NCI-H146 treated with DMSO at 0.1 percent for 48 hours (cell line): ENCODE measurements at regions not wholly inside any gene's neighbourhood (a gene's known extent, or its start where the extent isn't known, plus 50 kb on each side); places are given as distances from the start of the nearest gene placed in this dataset.
"Not testable (repeated sequence)": the region's sequence is repeated elsewhere in the genome, so short reads cannot be mapped to it uniquely, and the experiment has no call there.

Experiments
- DNase-seq: peaks from one replicate; lab custom pipeline; 2025; ENCODE audit not compliant: unreplicated experiment; lab: John Stamatoyannopoulos, UW

DNA sequence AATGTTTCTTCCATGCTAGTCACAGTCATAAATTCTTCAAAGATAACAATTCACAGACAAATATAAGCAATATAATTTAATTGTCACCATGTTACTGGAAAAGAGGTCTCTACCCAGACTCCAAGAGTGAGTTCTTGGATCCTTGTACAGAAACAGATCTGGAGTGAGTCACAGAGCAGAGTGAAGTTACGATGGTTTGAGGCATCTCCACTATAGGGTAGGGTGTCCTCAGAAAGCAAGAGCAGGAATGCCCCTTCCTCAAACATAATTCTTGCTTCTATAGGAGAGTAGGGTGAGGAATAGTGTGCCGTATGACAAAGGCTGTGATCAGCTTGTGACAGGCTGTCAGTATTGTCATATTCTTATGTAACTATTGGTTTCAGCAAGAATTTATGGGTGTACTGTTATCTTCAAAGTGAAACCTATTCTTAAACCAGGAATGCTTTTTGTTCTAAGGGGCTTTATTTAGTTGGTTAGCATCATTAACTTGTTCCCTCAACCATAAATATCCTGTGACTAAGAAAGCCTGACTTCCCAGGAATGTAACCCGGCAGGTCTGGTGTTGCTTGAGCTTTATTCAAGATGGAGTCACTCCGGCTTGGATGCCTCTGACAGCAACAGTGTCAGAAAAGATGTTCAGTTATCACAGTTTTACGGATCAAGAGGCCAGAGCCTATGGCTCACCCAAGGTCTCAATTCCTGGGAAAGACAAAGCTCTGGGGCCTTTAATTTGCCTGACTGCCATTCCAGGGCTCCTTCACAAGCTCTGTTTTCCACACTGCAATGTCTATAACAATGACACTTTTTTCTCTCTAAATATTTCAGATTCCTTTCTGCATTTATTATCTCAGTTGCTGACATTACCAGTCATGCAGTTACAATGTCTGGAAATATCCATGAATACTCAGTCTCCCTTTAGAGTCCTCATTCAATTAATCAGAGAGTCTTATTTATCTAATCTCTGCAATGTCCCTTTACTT, 298.6 kb downstream of the C6orf118 start:
- DNase-seq = no peak

DNA sequence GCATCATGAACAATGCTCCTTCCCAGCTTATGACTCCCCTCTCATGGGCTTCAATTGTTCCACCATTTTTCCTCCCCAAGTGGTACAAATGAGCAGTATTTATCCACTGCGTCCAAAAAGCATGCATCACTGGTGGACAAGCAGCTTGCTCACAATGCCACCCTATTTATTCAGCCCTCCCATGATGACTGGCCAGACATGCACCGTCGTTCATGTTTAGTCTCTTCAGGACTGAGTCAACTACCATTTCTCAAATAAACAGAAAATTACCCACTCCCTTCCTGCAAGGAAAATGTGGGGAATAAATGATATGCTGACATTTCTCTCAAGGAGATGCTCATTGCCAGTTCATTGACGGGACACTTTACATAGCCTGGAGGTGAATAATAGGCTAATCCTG, 300.4 kb downstream of the C6orf118 start:
- DNase-seq = no peak

DNA sequence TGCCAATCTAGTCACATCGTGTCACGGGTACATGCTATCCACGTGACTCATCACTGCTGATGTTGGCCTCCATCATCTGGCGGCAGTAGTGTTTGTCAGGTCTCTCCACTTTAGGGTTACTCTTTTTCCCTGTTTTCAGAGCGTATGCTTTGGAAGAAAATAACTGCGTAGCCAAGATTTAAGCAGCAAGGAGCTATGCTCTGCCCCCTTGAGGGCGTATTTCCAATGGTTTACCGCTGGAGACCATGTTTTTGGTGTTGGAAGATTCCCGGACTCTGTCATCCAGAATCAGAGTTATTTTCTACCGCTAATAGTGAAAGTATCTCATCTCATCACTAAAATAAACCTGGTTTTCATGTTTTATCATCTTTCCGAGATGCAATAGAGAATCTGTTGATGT, 306.5 kb downstream of the C6orf118 start:
- no peak for DNase-seq

GRCh38 chr6:165002358-165002757, 307.0 kb downstream of the C6orf118 start:
- DNase-seq = no peak

DNA sequence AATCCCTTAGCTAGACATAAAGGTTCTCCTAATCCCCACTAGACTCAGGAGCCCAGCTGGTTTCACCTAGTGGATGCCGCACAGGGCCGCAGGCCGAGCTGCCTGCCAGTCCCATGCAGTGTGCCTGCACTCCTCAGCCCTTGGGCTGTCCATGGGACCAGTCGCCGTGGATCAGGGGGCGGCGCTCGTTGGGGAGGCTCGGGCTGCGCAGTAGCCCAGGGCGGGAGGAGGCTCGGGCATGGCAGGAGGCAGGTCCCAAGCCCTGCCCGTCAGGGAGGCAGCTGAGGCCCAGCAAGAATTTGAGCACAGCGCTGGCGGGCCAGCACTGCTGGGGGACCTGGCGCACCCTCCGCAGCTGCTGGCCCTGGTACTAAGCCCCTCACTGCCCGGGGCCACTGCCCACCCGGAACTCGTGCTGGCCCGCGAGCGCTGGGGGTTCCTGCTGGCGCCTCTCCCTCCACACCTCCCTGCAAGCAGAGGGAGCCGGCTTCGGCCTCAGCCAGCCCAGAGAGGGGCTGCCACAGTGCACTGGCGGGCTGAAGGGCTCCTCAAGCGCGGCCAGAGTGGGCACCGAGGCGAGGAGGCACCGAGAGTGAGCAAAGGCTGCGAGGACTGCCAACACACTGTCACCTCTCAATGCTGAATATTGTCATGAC, 307.8 kb downstream of the C6orf118 start:
- no peak for DNase-seq

- DNase-seq = no peak
Measured at GRCh38 chr6:164998297-164998696, 311.1 kb downstream of the C6orf118 start.

DNA sequence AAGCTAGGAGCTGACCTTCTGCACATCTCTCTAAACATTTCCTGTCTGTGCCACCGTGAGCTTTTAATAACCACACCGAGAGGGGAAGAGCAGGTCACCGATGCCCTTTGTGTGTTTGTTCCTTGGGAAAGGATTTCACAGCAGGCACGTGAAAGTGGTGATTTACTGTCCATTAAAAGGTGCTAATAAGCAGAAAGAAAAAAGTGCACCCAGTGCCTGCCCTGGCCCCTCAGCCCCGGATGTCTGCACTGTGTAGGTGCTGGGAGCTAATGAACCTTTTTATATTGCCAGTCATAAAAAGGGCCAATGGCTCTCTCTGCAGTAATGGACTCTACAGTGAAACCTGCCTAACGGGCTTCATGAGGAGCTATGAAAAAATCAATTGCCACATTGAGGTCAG, 312.6 kb downstream of the C6orf118 start:
- DNase-seq = no peak

DNA sequence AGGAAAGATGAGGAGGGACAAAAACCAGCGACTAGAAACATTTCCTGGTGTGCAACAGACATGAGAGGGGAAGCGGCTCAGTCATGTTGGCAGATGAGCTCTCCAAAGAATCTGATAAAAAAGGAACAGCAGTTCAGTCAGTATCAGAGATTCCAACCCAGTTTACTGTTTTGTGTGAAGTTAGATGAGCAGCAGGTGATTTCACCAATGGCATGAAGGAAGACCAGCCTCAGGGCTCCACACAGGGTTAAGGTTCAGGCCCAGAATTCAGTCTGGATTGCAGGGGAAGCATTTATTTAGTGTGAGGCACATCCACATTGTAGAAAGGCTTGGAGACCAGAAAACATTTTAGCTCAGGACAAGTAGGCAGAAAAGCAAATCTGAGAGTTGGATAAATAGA, 317.8 kb downstream of the C6orf118 start:
- DNase-seq = no peak

DNA sequence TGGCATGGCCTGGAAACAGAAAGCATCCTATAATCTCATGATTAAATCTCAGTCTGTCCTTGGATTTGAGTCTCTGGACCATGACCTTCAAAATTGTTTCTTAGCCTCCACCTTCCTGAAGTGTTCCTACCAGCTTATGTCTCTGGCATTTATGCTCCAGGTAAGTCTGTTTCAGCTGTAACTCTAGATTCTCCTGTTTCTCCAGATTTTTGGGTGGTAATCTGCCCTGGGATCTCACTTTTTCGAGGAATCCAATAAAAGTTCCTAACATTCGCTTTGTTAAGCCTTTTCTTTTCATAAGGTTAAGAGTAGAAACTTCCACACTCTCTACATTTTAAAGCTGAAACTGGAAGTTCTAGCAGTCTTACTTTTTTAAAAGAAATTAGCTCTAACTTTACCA, 318.5 kb downstream of the C6orf118 start:
- no peak for DNase-seq

GRCh38 chr6:164982389-164982788, 327.0 kb downstream of the C6orf118 start:
- DNase-seq = no peak

DNA sequence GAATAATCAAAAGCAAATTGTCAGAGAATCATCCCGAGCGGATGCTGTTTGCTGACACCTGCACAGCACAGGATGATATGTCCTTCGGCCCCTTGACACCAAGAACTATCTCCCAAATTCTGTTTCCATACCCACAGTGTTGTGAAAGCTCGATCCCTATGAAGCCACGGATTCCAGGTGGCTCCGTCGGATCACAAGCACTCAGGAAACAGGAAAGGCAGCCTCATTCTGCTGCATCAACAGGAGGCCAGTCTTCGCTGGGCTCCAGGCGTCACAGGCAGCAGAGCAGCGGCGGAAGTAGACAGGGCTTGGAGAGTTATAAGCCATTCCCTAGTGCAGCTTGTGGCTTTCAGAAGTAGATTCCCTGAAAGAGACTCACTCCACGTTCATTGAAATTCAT, 342.3 kb downstream of the C6orf118 start:
- DNase-seq = peak; percentile 26

DNA sequence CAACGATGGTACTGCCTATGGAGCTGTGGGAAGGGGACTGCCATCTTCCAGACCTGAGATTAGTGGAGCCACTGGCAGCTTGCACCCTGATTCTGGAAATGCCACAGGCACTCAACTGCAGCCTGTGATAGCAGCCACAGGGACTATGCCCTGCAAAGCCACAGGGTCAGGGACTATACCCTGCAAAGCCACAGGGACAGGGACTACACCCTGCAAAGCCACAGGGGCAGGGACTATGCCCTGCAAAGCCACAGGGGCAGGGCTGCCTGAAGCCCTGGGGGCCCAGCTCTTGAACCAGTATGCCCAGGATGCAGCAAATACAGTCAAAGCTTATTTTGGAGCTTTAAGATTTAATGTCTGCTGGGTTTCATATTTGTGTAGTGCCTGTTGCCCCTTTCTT, 346.6 kb downstream of the C6orf118 start:
- no peak for DNase-seq

DNA sequence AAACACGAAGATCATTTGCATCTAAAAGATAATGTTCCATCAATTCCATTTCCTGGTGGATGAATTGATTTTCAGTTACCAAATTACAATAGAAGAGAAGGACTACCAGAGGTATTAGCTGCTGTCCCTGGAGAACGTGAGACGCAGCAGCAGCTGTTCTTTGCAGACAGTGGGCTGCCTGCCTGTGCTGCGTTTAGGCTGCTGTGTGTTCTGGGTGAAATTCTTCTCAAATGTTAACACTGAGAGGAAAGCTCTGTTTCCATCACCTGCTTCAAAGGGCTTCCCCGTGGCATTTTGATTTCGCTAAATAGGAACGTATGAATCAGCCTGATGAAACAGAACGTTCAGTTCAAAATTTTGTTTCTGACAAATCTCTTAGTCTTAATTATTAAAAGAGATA, 362.2 kb downstream of the C6orf118 start:
- DNase-seq = no peak

DNA sequence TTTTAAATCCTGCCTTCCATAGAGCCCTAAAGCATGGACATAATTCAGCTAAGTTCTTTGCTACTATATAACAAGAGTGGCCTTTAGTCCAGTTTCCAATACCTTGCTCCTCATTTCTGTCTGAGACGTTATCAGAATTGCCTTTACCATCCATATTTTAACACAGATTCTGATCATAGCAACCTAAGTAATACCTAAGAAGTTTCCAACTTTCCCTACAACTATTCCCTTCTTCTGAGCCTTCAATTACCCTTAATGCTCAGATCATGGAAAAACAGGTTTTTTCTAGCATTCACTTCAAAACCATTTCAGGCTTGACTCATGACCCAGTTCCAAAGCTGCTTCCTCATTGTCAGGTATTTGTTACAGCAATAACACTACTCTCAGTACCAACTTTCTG, 367.1 kb downstream of the C6orf118 start:
- DNase-seq = no peak

- DNase-seq = not testable (repeated sequence)
Measured at GRCh38 chr6:164933238-164933794, 376.1 kb downstream of the C6orf118 start.

GRCh38 chr6:164929408-164929977, 379.9 kb downstream of the C6orf118 start:
- DNase-seq = no peak

- no peak for DNase-seq
Measured at GRCh38 chr6:164928728-164929407, 380.5 kb downstream of the C6orf118 start.

GRCh38 chr6:164928057-164928727, 381.2 kb downstream of the C6orf118 start:
- DNase-seq = peak; percentile 32

DNA sequence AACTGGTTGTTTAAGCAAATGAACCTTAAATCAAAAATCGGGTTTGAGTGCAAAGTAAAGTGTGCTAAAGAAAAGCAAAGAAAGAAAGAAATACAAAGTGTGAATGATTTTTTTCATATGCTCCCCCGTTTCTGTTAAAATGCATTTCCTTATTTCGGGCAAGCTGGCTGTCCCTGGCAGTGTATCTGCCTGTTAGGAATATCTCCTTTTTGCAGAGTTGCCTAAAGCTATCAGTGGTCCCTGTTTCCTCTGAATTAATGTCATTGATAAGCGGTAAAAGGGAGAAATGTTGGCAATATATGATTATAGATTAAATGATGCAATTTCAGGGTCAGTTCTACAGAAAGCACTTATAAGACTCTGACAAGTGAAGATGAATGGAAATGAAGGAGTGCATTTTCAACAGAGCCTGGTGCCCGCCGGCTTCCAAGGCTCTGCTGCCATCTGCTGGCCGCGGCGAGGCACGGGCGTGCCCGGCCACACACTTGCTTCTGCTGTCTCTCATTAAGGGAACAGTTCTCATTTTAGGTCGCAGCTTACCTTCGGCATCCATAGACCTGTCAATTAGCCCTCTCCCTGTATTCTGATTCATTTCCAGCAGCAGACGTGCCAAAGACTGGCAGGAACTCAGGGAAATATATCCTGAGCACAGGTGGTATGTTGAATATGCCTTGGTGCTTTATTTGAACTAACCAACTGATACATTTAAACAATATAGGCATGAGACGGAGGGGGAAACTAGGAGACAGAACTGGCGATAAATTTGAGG, 381.9 kb downstream of the C6orf118 start:
- DNase-seq = peak; percentile 91

GRCh38 chr6:164926686-164927085, 382.7 kb downstream of the C6orf118 start:
- DNase-seq = no peak
